ENCODE measurements at regions not wholly inside any gene's neighbourhood (a gene's known extent, or its start where the extent isn't known, plus 50 kb on each side); places are given as distances from the start of the nearest gene placed in this dataset.
"Not testable (repeated sequence)": the region's sequence is repeated elsewhere in the genome, so short reads cannot be mapped to it uniquely, and the experiment has no call there.

DNA sequence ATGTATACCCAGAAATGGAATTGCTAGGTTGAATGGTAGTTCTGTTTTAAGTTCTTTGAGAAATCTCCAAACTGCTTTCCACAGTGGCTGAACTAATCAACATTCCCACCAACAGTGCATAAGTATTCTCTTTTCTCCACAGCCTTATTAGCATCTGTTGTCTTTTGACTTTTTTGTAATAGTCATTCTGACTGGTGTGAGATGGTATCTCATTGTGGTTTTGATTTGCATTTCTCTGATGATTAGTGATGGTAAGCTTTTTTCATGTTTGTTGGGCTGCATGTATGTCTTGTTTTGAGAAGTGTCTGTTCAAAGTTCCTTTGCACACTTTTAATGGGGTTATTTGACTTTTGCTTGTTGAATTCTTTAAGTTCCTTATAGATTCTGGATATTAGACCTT lies 52.4 kb upstream of the EHHADH start:
- DNase-seq = not testable (repeated sequence)

DNA sequence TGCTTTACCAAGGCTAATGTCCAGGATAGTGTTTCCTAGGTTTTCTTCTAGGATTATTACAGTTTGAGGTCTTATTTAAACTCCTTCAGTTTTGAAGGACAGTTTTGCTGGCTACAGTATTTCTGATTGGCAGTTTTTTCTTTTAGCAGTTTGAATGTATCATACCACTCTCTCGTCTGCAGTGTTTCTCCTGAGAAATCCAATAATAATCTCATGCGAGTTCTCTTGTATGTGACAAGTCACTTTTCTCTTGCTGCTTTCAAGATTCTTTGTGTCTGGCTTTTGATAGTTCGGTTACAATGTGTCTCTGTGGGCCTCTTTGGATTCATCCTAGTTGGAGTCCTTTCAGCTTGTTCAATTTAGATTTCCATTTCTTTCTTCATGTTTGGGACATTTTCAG lies 53.0 kb upstream of the EHHADH start:
- DNase-seq = no peak

DNA sequence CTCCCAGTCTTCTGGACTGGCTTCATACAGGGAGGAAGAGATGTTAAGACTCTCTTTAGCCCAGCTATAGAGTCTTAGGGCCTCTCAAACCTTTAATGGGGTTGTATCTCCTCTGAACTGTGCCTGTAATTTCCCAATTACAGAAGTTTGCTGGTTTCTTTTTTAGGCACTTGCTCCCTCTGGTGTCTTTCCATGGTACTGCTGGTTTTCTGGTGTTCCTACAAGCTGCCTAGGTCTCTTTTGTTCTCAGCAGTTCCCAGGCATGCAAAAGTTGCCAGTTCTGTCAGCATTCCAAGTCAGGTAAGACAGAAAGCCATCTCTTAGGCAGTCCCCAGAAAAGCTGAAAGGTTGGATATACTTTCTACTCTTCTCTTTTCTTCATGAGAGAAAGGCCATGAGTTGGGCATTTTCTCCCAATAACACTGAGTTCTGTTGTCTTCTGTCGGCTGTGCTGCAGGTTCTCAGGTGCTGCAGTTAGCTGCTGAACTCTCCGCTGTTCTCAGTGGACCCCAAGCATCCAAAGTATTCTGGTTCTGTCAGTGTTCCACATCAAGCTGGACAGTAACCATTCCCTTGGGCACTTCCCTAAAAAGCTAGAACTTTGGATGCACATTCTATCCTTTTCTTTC lies 54.4 kb upstream of the EHHADH start:
- peak; percentile 17 for DNase-seq

DNA sequence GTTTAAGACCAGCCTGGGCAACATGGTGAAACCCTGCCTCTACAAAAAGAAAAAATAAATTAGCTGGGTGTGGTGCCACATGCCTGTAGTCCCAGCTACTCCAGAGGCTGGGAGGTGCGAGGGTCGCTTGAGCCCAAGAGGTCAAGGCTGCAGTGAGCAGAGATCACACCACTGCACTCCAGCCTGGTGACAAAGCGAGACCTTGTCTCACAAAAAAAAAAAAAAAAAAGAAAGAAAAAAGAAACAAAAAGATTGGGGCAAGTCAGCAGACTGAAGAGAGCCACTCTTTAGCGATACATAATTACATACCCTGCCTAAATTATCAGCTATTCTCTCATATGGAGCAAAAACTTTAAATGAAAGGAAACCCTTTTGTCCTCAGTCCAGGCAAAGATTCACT lies 53.6 kb upstream of the MAP3K13 start:
- no peak for DNase-seq

DNA sequence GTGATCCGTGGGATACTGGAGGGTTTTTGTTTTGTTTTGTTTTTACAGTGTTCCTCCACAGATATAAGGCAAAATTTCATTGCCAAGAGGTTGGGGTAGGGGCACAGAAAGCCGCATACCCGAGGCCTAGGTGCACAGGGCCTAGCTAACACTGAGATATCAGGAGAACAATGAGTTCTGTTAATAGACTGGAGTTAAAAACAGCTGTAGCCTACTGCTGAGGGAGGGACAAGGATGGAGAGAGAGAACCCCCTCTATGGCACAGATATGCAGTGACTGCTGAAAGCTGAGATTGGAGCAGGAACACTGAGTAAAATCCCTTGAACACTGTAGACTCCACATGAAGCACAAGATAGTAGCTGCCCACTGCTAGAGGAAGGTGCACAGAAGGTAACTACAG lies 53.1 kb upstream of the MAP3K13 start:
- no peak for DNase-seq

DNA sequence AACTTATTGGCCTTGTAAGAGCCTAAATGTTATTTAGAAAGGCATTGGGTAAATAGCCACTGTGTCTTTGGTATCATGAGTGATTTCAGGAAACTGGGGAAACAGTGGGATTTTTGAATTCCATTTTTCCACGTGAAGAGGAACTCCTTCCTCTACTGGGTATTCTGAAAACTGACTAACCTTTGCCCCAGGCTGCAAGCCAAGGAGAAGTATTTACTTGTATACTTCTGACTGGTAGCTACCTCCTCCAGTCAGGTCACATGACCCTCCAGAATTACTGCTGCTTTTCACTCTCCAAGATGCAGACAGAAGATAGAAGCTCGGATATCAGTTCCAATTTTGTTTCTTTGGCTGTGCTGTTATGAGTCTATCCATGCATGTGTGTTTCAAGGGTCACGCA lies 50.9 kb upstream of the MAP3K13 start:
- DNase-seq = no peak

All from effector CD4-positive, alpha-beta T cell (primary cell).